Thyroid gland (tissue), 4 donors: ENCODE measurements at regions not wholly inside any gene's neighbourhood (a gene's known extent, or its start where the extent isn't known, plus 50 kb on each side); places are given as distances from the start of the nearest gene placed in this dataset.

Experiments
- POLR2A ChIP-seq, 2 donors: fragments of 450-650 bp; IDR thresholded peaks; one replicate each; pipeline ENCODE4 v1.6.1; 2017; ENCODE audit warnings: antibody characterized with exemption in 2 of 2, mild to moderate bottlenecking in 2 of 2, moderate library complexity in 1 of 2
- TF ChIP-seq, protein P1 (sequence below), 6 experiments: fragments of 200-600 bp in 3 of 6; fragments of 450-650 bp in 3 of 6; sonication (generic) in 3 of 6; IDR thresholded peaks; one replicate each; pipeline ENCODE4 v1.5.1; 2016 to 2019; ENCODE audit warnings: antibody characterized with exemption in 6 of 6, mild to moderate bottlenecking in 2 of 6, inconsistent platforms in 1 of 6, moderate library complexity in 1 of 6

DNA sequence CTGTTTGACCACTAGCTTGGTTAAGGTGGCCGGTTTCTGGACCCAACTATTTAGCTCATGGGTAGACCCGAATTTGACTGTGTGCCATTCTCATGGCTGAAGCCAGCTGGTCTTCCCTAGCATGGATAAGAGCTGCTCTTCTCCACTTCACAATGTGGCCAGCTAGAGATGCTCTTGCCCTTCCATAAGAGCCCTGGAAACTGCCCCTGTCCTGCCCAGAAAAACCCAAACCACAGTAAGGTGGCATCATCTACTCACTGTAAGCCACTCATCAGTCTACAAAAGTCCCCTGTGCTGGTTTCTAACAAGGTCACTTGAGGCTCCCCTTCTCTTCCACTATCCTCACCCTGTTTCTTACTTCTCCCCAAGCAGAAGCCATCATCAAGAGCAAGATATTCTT, 165.1 kb downstream of the HS3ST2 start:
- TF ChIP-seq, protein P1, sequence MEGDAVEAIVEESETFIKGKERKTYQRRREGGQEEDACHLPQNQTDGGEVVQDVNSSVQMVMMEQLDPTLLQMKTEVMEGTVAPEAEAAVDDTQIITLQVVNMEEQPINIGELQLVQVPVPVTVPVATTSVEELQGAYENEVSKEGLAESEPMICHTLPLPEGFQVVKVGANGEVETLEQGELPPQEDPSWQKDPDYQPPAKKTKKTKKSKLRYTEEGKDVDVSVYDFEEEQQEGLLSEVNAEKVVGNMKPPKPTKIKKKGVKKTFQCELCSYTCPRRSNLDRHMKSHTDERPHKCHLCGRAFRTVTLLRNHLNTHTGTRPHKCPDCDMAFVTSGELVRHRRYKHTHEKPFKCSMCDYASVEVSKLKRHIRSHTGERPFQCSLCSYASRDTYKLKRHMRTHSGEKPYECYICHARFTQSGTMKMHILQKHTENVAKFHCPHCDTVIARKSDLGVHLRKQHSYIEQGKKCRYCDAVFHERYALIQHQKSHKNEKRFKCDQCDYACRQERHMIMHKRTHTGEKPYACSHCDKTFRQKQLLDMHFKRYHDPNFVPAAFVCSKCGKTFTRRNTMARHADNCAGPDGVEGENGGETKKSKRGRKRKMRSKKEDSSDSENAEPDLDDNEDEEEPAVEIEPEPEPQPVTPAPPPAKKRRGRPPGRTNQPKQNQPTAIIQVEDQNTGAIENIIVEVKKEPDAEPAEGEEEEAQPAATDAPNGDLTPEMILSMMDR (IDR thresholded peaks at IDR 0.05), result no peak
- no peak for TF ChIP-seq POLR2A (IDR thresholded peaks at IDR 0.05)
